ENCODE measurements at regions not wholly inside any gene's neighbourhood (a gene's known extent, or its start where the extent isn't known, plus 50 kb on each side); places are given as distances from the start of the nearest gene placed in this dataset.
"Not testable (repeated sequence)": the region's sequence is repeated elsewhere in the genome, so short reads cannot be mapped to it uniquely, and the experiment has no call there.

- DNase-seq (ENCODE audit: low read depth in 2 of 2) = no peak
Measured at GRCh38 chr18:42326752-42327151, 371.7 kb downstream of the PIK3C3 start.

DNA sequence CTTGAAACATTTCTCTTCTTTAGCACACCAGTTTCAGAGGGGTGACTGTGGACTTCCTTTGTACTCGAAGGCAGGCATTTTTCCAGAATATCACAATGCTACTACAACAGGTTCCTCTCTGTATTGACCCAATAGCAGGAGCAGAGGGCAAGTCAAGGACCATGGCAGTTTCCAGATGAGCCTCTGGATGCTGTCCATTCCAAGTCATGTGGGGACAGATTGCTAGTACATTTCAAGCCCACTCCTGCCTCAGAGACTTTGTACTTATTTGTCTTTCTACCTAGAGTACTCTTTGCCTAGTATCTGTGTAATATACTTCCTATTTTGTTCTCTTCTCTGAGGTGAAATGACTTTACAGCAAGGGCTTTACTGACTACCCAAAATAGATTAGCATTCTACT lies 373.9 kb downstream of the PIK3C3 start:
- DNase-seq (ENCODE audit: low read depth in 2 of 2) = no peak

DNA sequence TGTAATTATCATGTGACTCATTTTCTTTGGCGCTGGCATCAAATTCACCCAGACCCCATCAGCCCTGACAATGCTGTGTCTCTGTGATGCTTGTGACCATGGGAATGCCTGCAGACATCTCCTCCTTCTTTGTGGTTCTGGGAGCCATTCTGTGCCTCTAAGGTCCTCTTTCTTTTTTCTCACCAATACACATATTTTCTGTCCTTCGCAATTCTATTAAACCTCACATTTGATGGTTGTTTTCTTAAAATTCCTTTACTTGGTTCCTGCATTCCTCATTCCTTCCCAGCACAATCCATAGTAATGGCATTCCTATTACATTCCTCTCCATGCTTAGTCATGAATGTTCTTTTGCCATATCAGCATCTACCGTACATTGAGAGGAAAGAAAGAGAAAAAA lies 375.3 kb downstream of the PIK3C3 start:
- DNase-seq (ENCODE audit: low read depth in 2 of 2) = no peak

GRCh38 chr18:42333558-42333957 lies 378.5 kb downstream of the PIK3C3 start:
- DNase-seq (ENCODE audit: low read depth in 2 of 2) = no peak

DNA sequence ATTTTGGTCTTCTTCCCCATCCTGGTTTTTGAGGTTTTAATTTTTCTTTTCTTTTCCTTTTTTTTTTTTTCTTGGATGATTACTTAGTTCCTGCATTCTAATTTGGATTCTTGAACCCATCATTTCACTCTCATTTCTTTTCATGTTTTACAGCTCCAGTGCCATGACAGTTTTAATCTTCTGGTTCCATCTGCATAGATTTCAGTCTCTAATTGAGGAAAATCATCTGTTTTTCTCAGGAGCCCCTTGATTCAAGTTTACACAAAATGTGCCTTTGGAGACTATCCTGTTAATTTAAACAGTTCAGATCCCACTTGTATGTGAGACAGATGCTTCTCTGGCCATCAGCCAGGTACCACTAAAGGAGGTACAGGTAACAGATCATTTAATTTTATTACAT lies 379.9 kb downstream of the PIK3C3 start:
- no peak for DNase-seq (ENCODE audit: low read depth in 2 of 2)

GRCh38 chr18:42336139-42336538 lies 381.1 kb downstream of the PIK3C3 start:
- no peak for DNase-seq (ENCODE audit: low read depth in 2 of 2)

DNA sequence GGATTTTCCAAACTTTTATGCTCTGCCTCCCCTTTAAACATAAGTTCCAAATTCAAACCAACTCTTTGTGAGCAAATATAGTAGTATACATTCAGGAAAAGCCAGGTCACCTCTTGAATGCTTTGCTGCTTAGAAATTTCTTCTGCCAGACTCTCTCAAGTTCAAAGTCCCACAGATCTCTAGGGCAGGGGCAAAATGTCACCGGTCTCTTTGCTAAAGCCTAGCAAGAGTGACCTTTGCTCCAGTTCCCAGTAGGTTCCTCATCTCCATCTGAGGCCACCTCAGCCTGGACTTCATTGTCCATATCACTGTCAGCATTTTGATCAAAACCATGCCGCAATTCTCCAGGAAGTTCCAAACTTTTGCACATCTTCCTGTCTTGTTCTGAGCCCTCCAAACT lies 382.3 kb downstream of the PIK3C3 start:
- not testable (repeated sequence) for DNase-seq (ENCODE audit: low read depth in 2 of 2)

DNA sequence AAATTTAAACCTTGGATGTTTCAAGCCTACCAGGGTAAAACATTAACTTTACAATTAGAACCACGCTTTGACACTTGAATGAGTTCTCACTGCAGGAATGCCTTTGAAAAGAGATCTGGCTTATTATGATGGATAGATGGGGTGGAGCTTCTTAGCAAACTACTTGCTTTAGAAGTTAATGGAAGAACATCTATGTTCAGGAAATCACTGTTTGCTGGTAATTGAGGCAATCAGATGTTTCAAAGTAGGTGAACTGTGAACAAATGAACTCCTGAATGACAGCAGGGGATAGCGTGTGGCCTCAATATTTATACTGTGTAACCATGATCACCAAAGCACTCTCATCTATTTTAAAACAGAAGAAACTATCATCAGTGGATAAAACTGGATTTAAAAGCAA lies 383.6 kb downstream of the PIK3C3 start:
- no peak for DNase-seq (ENCODE audit: low read depth in 2 of 2)

- no peak for DNase-seq (ENCODE audit: low read depth in 2 of 2)
Measured at GRCh38 chr18:42339372-42339771, 384.3 kb downstream of the PIK3C3 start.

DNA sequence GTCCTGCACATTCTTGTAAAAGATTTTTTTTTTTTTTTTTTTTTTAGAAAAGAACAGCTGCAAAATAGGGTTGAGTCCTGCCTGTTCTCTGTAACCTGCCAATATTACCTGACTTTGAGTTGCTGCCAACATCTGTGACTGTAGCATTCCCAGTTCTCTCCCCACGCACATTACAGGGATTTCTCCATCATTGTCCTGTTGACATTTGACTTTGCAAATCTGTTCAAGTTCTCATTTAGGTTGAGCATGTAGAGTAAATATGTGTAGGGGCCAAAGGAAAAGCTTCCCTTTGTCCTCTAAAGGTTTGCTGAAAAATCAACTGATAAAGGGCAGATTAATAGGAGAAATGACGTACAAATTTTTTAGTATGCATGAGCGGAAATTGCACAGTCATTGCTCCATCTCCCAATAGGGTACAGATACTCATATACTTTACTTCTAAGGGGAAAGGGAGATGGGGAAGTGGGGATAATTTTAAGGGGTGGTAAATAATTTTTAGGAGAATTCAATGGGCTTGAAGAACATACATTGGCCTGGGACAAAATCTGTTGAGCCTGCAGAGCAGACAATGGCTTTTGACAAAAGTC lies 385.5 kb downstream of the PIK3C3 start:
- no peak for DNase-seq (ENCODE audit: low read depth in 2 of 2)

- DNase-seq (ENCODE audit: low read depth in 2 of 2) = no peak
Measured at GRCh38 chr18:42341423-42341822, 386.4 kb downstream of the PIK3C3 start.

- DNase-seq (ENCODE audit: low read depth in 2 of 2) = no peak
Measured at GRCh38 chr18:42348722-42349121, 393.7 kb downstream of the PIK3C3 start.

DNA sequence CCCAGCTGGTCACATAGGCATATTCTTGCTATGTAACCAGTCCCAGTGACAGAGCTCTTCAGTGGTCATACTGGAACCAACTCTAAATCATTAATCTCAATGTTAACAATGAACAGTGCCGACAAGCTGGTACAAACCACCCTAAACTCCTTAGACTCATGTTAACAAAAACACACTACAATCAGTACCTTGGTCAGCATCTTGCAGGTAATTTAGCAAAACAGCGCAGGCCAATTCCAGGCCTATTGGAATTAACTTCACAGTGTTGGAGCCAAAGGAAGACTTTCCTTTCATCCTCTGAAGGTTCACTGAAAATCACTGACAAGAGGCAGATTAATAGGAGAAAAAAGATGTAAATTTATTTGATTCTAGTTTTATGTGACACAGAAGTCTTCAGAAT lies 396.4 kb downstream of the PIK3C3 start:
- no peak for DNase-seq (ENCODE audit: low read depth in 2 of 2)

- no peak for DNase-seq (ENCODE audit: low read depth in 2 of 2)
Measured at GRCh38 chr18:42360716-42361115, 405.7 kb downstream of the PIK3C3 start.

- DNase-seq (ENCODE audit: low read depth in 2 of 2) = no peak
Measured at GRCh38 chr18:42363446-42364441, 408.7 kb downstream of the PIK3C3 start.

GRCh38 chr18:42364766-42365165 lies 409.7 kb downstream of the PIK3C3 start:
- DNase-seq (ENCODE audit: low read depth in 2 of 2) = no peak

DNA sequence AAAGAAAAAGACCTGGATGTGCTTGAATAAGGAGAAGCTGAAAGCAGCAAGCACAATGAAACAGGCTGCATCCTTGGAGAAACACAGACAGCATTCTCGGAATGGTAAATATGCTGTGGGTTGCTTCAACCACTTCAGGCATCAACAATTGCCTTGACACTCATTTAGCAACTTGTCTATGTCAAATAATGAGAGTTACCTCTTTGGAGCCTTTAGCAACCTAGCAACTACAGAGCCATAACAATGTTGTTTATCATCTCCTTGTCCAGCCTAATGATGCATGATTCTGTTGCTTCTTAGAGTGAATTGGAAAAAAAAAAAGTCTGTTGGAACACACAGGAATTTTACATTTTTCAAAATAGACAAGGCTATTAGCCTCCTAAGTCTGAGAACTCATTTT lies 410.6 kb downstream of the PIK3C3 start:
- DNase-seq (ENCODE audit: low read depth in 2 of 2) = no peak

GRCh38 chr18:42373584-42373983 lies 418.6 kb downstream of the PIK3C3 start:
- DNase-seq (ENCODE audit: low read depth in 2 of 2) = no peak

DNA sequence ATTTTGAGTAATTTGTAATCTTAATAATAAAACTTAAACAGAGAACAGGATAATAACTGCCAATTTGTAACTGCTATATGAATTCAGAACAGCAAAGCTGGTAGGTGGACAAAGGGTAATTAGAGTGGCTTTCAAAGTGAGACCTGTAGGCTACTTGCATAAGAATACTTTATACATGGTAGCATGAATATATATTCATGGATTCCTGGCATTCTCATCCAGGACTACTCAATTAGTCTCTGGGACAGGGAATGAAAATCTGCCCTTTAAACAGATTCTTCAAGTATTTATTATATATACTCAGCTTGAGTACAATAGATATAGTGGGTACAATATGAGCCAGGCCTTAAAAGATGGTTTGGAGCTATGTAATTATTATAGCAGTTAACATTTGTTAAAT lies 419.9 kb downstream of the PIK3C3 start:
- no peak for DNase-seq (ENCODE audit: low read depth in 2 of 2)

- DNase-seq (ENCODE audit: low read depth in 2 of 2) = not testable (repeated sequence)
Measured at GRCh38 chr18:42378854-42379253, 423.8 kb downstream of the PIK3C3 start.

DNA sequence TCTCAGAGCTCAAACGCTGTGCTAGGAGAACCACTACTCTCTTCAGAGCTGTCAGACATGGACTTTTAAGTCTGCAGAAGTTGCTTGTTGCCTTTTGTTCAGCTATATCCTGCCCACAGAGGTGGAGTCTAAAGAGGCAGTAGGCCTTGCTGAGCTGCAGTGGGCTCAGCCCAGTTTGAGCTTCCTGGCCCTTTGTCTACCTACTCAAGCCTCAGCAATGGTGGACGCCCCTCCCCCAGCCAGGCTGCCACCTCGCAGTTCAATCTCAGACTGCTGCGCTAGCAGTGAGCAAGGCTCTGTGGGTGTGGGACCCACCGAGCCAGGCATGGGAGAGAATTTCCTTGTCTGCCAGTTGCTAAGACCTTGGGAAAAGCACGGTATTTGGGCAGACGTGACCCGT lies 426.2 kb downstream of the PIK3C3 start:
- DNase-seq (ENCODE audit: low read depth in 2 of 2) = not testable (repeated sequence)

DNA sequence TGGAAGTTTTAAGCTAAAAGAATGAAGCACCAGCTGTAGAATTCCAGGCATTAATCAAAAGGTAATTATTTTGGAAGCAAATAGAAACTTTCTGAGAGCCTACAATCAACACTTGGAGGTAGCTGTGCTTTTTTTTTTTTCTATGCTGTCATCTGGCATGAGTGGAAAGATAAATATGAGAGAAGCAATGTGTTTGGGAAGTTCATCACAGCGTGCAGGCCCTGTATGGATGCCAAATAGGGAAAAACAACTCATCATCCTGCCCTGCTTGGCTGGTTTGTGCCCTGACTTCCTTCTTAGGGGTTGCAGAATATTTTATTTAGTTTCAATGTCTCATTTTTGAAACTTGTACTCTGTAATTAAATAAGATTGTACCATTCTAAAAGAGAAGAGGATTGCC lies 437.4 kb downstream of the PIK3C3 start:
- DNase-seq (ENCODE audit: low read depth in 2 of 2) = no peak

DNA sequence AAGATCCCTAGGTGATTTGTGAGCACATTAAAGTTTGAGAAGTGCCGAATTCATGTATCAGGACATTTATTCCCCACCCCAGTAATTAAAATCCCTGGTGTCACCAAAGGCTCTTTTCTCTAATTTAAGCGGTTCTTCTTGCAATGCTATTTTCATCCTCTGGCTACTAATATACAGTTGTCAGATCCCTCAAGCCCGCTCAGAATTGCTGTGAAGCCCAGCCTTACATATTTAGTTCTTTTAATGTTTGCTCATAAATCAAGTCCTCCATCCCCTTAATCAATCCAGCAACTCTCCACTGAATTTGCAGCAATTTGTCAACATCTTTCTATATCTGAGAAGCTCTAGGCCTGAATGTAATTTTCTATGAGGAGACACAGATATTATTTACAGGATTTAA lies 437.9 kb downstream of the PIK3C3 start:
- DNase-seq (ENCODE audit: low read depth in 2 of 2) = no peak
